SH-SY5Y (cell line): ENCODE measurements at regions not wholly inside any gene's neighbourhood (a gene's known extent, or its start where the extent isn't known, plus 50 kb on each side); places are given as distances from the start of the nearest gene placed in this dataset.

ENCODE experiments used
- GATA2 ChIP-seq: IDR thresholded peaks from 2 replicates; pipeline ENCODE4 v1.6.1; 2011; ENCODE audit warnings: mild to moderate bottlenecking, low read depth, low read length
- GATA3 ChIP-seq: IDR thresholded peaks from 2 replicates; pipeline ENCODE4 v1.6.1; 2011; ENCODE audit warnings: low read depth, mild to moderate bottlenecking, low read length, moderate library complexity

GRCh38 chr2:9762941-9763340 lies 80.3 kb upstream of the TAF1B start:
- no peak for TF ChIP-seq GATA2
- no peak for TF ChIP-seq GATA3
